Urothelium cell line (cell line): ENCODE measurements at regions not wholly inside any gene's neighbourhood (a gene's known extent, or its start where the extent isn't known, plus 50 kb on each side); places are given as distances from the start of the nearest gene placed in this dataset.
"Not testable (repeated sequence)": the region's sequence is repeated elsewhere in the genome, so short reads cannot be mapped to it uniquely, and the experiment has no call there.

Experiments used
- DNase-seq: peaks from one replicate; pipeline ENCODE4 v3.0.0; 2011; ENCODE audit warnings: low spot score, mixed read lengths
- FAIRE-seq: peaks from 2 replicates; lab custom pipeline; 2011; peaks lifted over from hg19 to GRCh38; lab: Jason Lieb, UNC

DNA sequence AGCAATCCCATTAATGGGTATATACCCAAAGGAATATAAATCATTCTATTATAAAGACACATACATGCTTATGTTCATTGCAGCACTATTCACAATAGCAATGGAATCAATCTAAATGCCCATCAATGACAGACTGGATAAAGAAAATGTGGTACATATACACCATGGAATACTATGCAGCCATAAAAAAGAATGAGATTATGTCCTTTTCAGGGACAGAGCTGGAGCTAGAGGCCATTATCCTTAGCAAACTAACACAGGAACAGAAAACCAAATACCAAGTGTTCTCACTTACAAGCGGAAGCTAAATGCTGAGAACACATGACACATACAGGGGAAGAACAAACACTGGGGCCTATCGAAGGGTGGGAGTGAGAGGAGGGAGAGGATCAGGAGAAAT lies 276.3 kb downstream of the RRAGC start:
- not testable (repeated sequence) for FAIRE-seq, DNase-seq

DNA sequence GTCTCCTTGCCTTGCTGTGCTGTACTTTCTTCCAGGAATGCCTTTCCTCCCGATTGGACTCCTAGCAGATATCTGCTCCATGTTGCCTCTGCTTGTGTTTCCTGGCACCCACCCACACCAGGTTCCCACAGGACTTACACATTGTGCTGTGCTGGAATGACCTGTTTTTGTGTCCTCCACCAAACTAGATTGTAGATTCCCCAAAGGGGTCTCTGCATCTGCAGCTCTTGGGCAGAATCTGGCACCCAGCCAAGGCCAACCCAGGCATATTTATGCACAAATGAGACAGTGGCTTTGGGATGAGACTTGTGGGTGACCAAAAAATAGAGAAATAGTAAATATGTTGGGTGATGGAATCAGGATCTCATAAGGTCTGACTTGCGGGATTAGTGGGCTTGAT lies 278.2 kb downstream of the RRAGC start:
- FAIRE-seq (no peak), DNase-seq (no peak)

DNA sequence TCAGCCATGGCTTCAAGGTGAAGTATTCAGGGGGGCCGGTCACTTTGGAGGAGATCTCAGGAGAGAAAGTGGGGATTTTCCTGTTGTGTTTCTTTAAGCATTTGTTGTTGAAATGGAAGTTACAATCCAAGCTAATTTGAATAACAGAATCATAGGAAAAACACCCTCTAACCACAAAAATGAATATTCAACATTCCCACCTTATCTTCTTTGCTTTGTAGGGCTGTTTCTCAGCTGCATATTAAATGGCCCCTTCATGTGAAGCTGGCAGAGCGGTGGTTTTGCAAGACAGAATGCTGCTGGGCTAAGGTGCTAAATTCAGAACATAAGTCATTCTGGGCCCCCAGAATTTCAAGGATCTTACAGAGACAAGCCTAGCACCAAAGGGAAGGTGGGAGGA lies 279.0 kb downstream of the RRAGC start:
- FAIRE-seq (no peak), DNase-seq (no peak)

DNA sequence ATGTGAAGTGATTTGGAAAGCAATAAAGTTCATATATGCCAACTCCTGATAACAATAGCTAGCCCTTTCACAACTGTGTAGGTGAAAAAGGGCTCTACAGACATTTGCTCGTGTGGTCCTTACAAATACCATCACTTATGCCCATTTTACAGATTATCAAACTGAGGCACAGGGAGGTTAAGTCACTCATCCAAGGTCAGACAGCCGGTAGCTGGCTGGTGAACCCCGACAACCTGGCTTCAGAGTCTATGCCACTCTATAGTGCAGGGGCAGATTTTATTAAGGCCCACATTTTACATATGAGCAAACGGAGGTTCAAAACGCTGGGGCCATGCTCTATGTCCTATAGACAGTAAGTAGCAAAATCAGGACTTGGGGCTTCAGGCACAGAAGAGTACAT lies 280.5 kb downstream of the RRAGC start:
- no peak for DNase-seq
- no peak for FAIRE-seq

DNA sequence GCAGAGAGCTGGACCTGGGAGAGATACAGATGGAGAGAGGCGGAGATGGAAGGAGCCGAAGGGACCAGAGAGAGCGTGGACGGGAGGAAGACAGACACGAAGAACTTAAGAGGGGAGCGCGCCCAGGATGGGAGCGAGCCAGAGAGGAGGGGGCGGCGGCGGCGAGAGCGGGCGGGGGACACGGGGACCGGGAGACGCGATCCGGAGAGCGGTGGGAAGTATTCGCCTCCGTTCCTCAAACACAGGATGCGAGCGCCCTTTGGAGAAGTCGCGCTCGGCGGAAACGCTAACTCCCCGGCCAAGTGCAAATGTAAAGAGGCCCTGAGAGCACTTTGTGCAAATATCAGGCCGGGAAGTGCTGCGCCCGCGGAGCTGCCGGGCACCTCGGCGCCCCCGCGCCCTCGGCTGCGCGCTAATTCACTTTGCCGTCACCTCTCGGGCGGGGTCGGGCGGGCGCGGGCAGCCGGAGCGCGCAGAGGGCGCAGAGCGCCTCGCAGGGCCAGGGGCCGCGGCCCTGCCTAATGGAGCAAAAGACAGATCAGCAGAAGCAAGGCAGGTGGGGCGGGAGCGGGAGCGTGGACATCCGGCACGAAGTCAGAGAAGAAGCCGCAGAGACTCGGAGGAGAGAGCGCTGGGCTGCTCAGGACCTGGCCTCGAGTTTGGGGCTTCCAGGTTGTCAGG lies 281.2 kb downstream of the RRAGC start:
- FAIRE-seq: no peak
- no peak for DNase-seq

DNA sequence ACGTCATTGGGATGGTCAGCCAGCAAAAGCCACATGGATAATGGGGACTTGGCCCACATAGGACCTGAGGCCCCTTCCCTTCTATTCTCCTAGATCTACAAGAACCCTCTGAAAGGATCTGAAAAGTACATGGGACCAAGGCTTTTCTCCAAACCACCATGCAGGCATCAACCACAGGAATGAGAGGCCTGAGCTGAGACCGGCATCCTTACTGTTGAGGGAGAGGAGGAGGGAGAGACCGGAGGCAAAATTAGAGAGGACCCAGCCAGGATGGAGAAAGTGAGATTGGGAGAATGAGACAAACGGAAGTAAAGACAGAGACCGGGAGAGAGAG lies 281.7 kb downstream of the RRAGC start:
- no peak for FAIRE-seq

DNA sequence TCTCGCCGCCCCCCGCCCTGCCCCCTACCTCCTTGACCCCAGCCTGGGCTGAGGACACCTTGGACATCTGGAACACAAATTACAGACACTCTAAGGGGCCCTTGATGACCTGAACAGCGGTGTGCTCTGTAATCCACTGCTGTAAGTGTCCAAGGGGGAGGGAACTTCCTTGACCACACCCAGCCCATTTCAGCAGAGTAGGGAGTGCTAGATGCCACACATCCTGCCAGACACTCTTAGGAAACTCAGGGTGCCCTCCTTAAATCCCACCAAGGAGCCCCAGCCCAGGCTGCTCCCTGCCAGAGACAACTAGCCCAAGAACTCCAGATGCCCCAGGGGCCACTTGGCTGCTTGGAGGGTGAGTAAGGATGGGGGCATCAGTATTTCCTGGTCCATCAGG lies 282.2 kb downstream of the RRAGC start:
- FAIRE-seq: peak; percentile 9
- no peak for DNase-seq

More for the DNA sequence above, 281.7 kb downstream of the RRAGC start:
- DNase-seq: no peak

DNA sequence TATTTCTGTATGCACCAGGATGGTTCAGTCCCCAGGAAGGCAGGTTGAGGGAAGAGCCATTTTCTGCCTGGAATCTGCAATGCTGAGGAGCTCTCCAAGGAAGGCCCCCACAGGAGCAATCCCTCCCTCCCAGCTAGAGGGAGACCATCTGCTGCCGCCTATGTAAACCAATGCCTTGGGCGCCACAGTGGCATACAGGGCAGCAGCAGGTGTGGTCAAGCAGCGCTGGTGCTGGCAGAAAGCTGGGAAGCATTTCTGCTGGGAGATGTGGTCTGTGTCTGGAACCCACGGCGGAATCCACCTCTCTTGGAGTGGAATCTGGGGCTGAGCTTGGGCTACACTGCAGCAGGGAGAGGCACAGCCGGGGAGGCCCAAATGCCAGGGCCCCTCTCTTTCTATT lies 283.3 kb downstream of the RRAGC start:
- FAIRE-seq: no peak
- DNase-seq: no peak

DNA sequence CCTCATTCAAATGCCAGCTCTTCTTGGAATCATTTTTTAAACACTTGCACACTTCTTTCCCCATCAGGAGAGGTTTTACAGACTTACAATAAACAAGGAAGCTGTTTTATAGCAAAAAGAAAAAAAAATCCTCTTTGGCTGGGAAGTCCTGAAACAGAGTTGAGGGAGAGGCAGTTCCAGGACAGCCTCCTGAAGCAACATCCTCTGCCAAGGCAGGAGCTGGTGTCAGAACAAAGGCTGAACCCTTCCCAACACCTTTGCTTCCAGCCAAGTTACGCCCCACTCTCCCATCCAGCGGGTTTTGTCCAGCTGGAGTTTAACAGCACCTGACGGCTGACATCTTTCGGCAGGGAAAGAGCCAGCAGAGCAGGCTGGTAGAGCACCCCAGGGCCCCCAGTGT lies 287.8 kb downstream of the RRAGC start:
- no peak for FAIRE-seq
- no peak for DNase-seq

DNA sequence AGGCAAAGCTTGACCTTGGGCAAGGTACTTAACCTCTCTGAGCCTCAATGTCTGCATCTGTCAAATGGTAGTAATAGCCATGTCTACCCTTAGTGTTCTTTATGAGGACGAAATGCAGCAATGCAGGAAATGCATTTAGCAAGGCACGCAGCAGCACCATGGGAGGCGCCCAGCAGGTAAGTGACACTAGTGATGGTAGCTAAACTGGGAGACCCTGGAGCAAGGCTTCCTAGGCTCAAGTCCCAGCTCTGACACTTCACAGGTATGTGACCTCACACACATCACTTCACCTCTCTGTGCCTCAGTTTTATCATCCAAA lies 289.0 kb downstream of the RRAGC start:
- no peak for DNase-seq
- no peak for FAIRE-seq

DNA sequence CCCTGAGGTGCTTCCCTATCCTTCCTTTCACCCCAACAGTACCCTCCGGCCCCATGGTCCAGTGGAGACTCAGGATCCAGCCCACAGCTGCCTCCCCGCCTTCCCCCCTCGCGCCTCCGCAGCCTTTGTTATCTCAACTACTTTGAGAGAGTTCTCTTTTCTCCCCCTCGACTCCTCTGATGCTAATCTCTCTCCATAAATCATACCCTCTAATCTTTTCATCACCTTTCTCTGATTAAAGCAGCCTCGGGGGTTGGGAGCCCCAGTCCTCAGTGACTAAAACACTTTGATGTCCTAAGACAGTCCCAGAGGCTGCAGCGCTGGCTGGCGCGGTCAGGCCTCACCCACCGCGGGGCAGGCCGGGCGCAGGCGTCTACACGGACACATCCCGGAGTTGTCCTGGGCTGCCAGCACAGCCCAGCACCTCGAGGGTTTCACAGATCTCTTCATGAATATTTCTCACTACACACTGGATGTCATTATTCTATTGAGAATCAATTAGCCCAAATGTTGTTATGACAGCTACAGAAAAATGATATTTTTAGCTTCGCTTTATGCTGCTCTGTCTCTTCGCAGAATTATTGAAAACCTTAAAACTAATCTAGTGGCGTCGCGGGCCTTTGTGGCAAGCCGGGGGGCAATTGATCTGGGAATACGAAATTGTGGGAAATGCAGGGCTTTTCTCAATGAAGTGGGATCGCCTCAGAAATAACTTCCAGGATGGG lies 289.5 kb downstream of the RRAGC start:
- FAIRE-seq (no peak), DNase-seq (no peak)

DNA sequence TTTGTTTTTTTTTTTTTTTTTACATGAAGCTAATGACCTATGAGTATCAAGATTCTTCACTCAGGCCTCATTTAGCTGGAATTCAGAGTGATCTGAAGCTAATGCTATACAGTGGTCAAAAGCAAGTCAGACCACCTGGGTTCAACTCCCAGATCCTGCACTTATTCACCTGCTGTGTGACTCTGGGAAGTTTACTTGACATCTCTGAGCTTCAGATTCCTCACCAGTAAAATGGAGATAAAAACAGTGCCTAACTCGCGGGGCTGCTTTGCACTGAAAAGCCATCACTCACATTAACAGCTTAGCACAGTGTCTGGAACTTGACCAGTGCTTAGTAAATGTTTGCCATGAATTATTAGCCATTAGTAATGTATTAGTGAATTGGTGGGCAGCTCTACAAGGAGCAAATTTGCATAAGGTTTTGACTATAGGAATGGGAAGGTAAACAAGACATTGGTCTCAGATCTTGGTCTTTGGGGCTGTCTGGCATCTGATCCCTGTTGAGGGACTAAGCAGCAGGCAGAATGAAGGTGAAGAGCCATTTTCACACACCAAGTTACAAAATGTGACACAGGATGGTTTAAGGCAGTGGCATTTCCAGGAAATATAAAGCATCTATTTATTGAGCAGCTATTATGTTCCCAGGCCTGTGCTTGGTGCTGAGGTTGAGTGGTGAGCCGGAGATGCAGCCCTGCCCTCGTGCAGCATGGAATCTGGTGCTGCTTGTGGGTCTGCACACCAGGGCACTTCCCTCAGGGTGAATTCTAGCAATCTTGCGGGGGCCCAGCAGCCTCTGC lies 291.3 kb downstream of the RRAGC start:
- DNase-seq: no peak
- FAIRE-seq: no peak

DNA sequence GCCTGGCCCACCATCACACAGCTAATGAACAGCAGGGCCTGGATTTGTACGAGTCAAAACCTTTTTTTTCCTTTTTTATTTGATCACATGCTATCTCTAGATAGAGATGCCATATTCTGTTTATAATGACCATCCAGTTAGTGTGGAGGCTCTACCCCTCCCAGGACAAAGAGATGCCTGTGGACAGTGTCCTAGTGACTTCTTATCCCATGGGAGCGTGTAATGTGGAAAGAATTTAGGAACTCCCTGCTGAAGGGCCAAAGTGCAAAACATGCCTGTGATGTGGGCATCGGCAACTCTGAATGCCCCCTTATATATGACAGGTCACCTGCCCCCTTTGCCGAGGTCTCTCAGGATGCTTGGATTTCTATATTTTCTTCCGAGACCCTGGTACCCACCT lies 292.2 kb downstream of the RRAGC start:
- DNase-seq (no peak), FAIRE-seq (no peak)

DNA sequence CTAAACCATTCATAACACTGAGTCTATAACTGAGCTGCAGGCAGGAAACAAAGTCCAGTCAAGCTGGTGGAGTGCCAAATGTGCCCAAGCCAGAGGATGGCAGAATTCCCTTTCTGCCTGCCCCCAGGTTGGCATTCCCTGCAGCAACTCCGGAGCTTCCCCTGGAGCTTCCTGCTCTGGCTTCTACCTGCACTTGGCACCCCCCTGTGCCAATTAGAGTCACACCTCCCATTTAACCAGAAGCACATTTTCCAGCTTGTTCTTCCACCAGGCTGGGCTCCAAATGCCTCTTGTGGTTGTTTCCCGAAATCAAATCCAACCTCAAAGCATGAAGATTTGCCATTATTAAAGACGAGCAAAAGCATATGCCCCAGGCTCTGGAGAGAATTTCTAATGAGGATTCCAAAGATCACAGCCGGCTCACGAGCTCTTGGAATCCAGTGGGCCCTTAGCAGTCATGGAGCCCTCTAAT lies 294.5 kb downstream of the RRAGC start:
- DNase-seq (no peak), FAIRE-seq (no peak)

DNA sequence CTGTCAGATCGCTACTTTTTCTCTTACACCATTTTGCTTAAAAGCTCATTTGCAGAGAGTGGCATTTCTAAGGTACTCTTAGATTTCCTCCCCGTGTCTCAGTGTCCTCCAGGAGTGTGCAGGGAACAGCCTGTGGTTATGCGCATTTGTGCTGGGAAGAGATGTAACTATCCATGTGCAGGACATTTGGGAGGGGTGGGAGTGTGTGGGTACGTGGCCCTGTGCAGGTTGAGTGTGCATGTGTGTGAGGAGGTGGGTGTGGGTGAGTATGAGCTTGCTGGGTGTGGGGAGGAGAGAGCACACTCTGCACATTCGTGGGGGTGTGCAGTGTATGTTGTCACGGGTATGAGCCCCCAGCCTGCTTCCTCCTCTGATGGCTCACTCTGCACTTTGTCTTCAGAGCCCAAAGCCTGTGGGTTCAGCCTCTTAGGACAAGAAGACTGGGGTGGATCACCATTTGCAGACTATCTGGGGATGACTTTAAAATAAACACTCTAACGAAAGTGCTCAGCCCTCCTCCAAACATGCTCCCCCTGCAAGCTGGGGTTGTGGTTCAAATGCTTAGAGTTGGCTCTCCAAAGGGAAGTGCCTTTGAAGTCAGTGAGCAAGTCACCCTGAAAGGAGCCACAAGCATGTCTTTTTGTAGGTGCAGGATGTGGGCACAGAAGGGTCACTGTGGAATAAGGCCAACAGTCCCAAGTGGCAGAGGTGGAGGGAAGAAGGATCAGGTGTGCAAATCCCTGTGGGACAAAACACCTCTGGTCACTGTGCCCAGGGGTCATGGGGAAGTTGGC lies 295.4 kb downstream of the RRAGC start:
- DNase-seq: no peak
- no peak for FAIRE-seq

DNA sequence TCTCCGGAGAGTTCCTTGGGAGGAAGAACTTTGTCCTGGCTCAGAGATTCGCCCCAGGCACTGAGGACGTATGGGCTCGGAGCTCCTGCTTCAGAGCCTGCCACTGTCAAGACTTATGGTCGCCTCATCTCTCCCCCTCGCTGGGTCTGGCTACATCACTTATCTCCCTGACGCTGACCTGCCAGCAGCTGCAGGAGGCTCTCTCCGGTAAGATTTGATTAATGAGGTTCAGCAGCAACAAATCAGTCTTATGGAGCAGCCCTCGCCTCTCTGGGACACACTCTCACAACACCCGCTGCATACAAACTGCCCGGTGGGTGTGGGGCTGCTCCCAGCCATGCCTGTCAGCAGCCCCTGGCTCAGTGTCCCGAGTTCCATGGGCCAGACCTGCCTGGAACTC lies 297.8 kb downstream of the RRAGC start:
- FAIRE-seq: no peak
- no peak for DNase-seq

DNA sequence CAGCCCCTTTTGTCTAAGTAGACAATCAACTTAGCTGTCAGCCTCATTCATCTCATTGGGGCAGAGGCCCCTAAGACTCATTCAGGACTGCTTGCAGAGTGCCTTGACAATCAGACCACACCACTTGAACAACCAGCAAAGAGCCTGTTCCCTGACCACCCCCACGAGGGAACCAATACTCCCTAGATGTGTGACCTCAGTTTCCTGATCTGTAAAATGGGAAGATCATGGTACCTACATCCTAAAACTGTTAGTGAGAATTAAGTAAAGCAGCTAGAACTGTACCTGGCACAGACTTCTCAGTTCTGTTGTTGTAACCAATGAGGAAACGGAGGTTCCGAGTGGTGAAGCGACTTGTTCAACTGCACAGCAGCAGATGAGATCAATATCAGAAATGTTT lies 298.5 kb downstream of the RRAGC start:
- no peak for FAIRE-seq
- no peak for DNase-seq

DNA sequence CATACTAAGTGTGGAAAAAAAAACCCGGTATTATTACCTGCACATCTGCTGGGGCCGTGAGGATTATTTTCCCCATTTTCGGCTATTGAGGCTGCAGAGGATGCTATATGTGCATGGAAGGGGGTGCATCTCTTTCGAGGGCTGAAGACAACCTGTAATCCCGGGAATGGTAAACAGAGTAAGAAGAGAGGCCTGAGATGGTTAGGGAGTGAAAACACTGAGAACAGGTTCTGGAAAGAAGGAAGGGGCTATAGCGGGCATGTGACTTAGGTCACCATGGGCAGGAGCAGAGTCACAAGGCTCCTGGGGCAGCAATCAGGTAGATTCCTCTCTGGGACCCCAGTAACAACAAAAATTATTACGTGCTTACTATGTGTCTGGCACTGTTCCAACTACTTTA lies 299.1 kb downstream of the RRAGC start:
- FAIRE-seq (no peak), DNase-seq (no peak)

DNA sequence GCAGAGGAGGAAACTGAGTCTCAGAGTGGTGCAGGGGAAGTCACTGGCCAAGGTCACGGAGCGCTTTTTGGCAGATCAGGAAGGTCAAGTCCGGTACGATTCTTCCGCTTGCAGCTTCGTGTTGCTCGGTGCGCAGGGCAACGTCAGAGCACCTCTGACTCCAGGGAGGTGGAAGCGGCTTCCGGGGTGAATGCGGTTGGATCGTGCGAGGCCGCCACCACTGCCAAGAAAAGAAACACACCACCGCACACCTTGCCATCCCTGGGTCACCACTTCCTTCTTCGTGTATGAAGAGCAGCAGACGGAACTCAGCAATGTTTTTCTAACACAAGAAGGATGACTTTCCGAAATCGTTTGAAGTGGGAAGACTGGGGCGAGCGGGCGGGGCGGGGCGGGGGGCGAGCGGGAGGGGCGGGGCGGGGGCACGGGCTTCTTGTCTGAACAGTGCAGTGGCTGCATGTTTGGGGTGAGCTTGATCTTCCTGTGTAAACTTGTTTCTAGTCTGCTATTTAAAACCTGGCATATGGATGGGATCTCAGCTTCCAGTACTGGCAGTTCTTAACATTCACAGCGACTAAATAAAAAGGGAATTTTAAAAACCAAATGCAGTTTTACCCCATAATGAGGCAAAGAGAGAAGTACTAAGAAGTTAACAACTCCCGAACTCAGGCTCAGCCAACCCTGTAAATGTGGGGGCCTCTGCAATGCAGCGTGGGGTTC lies 300.0 kb downstream of the RRAGC start:
- FAIRE-seq (no peak), DNase-seq (no peak)
